ENCODE measurements at regions not wholly inside any gene's neighbourhood (a gene's known extent, or its start where the extent isn't known, plus 50 kb on each side); places are given as distances from the start of the nearest gene placed in this dataset.

DNA sequence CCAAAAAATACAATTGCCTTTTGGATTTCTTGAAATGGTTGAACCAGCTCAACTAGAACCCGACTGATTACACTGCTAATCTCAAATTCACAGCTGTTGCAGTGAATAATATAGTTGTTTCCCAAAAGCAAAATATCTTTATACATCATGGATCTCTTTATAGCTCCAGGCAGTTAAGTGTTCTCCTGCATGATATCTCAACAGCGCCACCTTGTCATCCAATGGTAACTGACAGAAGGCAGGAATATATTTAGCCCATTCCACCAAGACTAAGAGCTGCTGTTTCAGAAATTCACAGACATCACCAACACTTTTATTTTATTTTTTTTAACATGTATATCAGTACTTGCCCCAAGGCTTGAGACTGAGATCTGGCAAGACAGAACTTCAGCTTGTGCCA, 1141.0 kb upstream of the PRR20A start:
- no peak for DNase-seq
- H3K9me3 ChIP-seq (replicated peaks in 1 of 3) = no peaks in the 10 kb centered on the region
- H3K4me3 ChIP-seq = no peak overlapping the region
- no peaks in the 10 kb centered on the region for H3K27me3 ChIP-seq
- no peaks in the 10 kb centered on the region for H3K36me3 ChIP-seq (replicated peaks in 1 of 2)
- H3K27ac ChIP-seq = no peak overlapping the region
- intact Hi-C loops (cut with DNase I) = no loop called here
- H3K4me1 ChIP-seq (replicated peaks in 1 of 2) = no peaks in the 10 kb centered on the region
- WGBS, 4 donors = 73 to 90% (median 78%) methylated on average over 2 of the region's 2 CpGs
- TF ChIP-seq, protein P1, sequence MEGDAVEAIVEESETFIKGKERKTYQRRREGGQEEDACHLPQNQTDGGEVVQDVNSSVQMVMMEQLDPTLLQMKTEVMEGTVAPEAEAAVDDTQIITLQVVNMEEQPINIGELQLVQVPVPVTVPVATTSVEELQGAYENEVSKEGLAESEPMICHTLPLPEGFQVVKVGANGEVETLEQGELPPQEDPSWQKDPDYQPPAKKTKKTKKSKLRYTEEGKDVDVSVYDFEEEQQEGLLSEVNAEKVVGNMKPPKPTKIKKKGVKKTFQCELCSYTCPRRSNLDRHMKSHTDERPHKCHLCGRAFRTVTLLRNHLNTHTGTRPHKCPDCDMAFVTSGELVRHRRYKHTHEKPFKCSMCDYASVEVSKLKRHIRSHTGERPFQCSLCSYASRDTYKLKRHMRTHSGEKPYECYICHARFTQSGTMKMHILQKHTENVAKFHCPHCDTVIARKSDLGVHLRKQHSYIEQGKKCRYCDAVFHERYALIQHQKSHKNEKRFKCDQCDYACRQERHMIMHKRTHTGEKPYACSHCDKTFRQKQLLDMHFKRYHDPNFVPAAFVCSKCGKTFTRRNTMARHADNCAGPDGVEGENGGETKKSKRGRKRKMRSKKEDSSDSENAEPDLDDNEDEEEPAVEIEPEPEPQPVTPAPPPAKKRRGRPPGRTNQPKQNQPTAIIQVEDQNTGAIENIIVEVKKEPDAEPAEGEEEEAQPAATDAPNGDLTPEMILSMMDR (IDR thresholded peaks at IDR 0.05) = no peak
- no peak for TF ChIP-seq POLR2A (IDR thresholded peaks at IDR 0.05)

DNA sequence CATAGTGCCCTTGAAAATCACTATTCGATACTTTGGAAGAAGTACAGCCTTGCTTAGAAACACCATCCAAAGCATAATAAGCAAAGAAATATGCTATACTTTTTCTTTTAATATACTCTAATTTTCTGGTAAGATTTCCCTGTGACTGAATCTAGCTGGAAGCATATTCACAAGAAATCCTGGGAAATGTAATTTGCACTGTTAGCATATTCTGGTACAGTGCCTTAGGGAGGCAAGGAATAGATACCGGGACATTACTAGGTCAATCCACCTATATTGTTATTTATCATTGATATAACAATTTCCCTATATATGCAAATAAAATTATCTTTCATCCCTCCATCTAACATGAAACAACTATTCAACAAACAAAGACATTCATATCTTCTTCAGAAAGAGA, 1131.3 kb upstream of the PRR20A start:
- Histone ChIP-seq H3K27ac (no peak overlapping the region), H3K4me1 (replicated peaks in 1 of 2) (no peaks in the 10 kb centered on the region), H3K36me3 (replicated peaks in 1 of 2) (no peaks in the 10 kb centered on the region), H3K4me3 (no peak overlapping the region), H3K27me3 (no peaks in the 10 kb centered on the region), H3K9me3 (replicated peaks in 1 of 3) (no peaks in the 10 kb centered on the region)
- TF ChIP-seq POLR2A (IDR thresholded peaks at IDR 0.05) = no peak
- TF ChIP-seq, protein P1 (IDR thresholded peaks at IDR 0.05) = no peak
- intact Hi-C loops (cut with DNase I) = no loop called here
- 92 to 96% (median 93%) methylated on average over 2 of the region's 2 CpGs for WGBS, 4 donors
- DNase-seq = no peak

DNA sequence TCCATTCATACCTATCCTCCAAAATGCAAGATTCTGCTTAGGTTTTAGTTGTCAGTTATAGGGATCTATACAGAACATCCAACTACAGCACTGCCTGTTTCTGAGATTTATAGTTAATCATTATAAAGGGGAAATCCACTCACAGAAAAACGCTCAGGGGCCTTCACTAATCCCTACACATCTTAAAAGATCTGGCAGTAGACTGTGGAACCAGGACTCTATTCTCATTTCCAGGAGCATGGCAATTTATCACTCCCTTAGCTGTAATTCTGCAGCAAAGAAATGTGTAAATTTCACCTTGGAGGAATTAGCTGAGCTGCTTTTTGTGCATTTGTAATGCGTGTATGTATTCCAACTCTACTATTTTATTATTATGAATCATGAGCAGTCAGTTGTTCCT, 1128.1 kb upstream of the PRR20A start:
- TF ChIP-seq POLR2A (IDR thresholded peaks at IDR 0.05) = no peak
- TF ChIP-seq, protein P1 (IDR thresholded peaks at IDR 0.05) = no peak
- no peaks in the 10 kb centered on the region for H3K4me1 ChIP-seq (replicated peaks in 1 of 2)
- DNase-seq = no peak
- H3K27ac ChIP-seq = no peak overlapping the region
- H3K9me3 ChIP-seq (replicated peaks in 1 of 3) = no peaks in the 10 kb centered on the region
- 45 to 67% (median 60%) methylated on average over 2 of the region's 2 CpGs for WGBS, 4 donors
- intact Hi-C loops (cut with DNase I) = no loop called here
- no peaks in the 10 kb centered on the region for H3K36me3 ChIP-seq (replicated peaks in 1 of 2)
- no peaks in the 10 kb centered on the region for H3K27me3 ChIP-seq
- H3K4me3 ChIP-seq = no peak overlapping the region

DNA sequence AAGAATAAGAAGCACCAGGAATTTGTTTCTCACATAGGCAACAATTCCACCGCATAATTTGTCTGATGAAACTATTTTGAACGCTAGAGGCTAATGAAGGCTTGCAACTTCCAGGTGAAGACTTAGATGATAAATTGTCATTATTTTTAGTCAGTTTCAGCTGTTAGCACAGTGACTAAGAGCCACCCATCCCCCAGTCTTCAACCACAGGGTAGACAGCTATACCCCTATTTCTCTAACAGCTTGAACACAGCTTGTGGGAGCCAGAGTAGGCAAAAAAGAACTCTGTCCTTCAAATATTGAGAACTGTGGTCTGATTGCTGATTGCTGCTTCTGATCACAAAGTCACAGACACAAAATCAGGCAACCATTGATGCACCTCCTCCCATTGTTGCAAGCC, 1124.8 kb upstream of the PRR20A start:
- H3K36me3 ChIP-seq (replicated peaks in 1 of 2) = no peaks in the 10 kb centered on the region
- 48 to 50% (median 49%) methylated on average over 2 of the region's 2 CpGs for WGBS, 4 donors
- H3K4me3 ChIP-seq = no peak overlapping the region
- no peak for TF ChIP-seq POLR2A (IDR thresholded peaks at IDR 0.05)
- TF ChIP-seq, protein P1 (IDR thresholded peaks at IDR 0.05) = no peak
- H3K9me3 ChIP-seq (replicated peaks in 1 of 3) = no peaks in the 10 kb centered on the region
- H3K27me3 ChIP-seq = no peaks in the 10 kb centered on the region
- intact Hi-C loops (cut with DNase I) = no loop called here
- DNase-seq = no peak
- H3K27ac ChIP-seq = no peak overlapping the region
- no peaks in the 10 kb centered on the region for H3K4me1 ChIP-seq (replicated peaks in 1 of 2)
